Astrocyte of the spinal cord (primary cell): ENCODE measurements at regions not wholly inside any gene's neighbourhood (a gene's known extent, or its start where the extent isn't known, plus 50 kb on each side); places are given as distances from the start of the nearest gene placed in this dataset.

ENCODE experiments used
- DNase-seq: peaks from one replicate; pipeline ENCODE4 v3.0.0; 2011; ENCODE audit warnings: low read depth, low spot score
- H3K4me3 ChIP-seq: 2 replicates; pipeline ENCODE4 v1.5.1; 2011; ENCODE audit warnings: low read depth, mild to moderate bottlenecking, low read length, moderate library complexity
- CTCF ChIP-seq: IDR thresholded peaks from 2 replicates; pipeline ENCODE4 v1.5.1; 2012; ENCODE audit warnings: low read depth, mild to moderate bottlenecking, low read length, inconsistent platforms
- in situ Hi-C: cut with HindIII; loops from 2 replicates; pipeline ENCODE4 v1.10.0; 2017; ENCODE audit warnings: low sequenced_read_pairs

- no peak for DNase-seq
- no peak overlapping the region for H3K4me3 ChIP-seq
- in situ Hi-C loops: no loop called here
- TF ChIP-seq CTCF: no peak
These were observed 178.9 kb downstream of the SREK1 start for GRCh38 chr5:66322786-66323528.

- no peak for TF ChIP-seq CTCF
- no peak overlapping the region for H3K4me3 ChIP-seq
- no peak for DNase-seq
- in situ Hi-C loops: no loop called here
These were observed 179.4 kb downstream of the SREK1 start for GRCh38 chr5:66323529-66323895.

- TF ChIP-seq CTCF: no peak
- no peak for DNase-seq
- in situ Hi-C loops: no loop called here
- no peak overlapping the region for H3K4me3 ChIP-seq
These were observed 180.3 kb downstream of the SREK1 start for GRCh38 chr5:66324357-66324756.

- TF ChIP-seq CTCF: no peak
- in situ Hi-C loops: no loop called here
- no peak for DNase-seq
These were observed 182.2 kb downstream of the SREK1 start for GRCh38 chr5:66326276-66326675.

GRCh38 chr5:66327008-66327407 lies 182.9 kb downstream of the SREK1 start:
- no peak overlapping the region for H3K4me3 ChIP-seq
- no peak for DNase-seq
- in situ Hi-C loops: no loop called here
- TF ChIP-seq CTCF: no peak

More at GRCh38 chr5:66326276-66326675, 182.2 kb downstream of the SREK1 start:
- H3K4me3 ChIP-seq: no peak overlapping the region

GRCh38 chr5:66329078-66329477 lies 185.0 kb downstream of the SREK1 start:
- in situ Hi-C loops: no loop called here
- TF ChIP-seq CTCF: no peak
- no peak for DNase-seq
- no peak overlapping the region for H3K4me3 ChIP-seq
